OCI-LY7 (cell line): ENCODE measurements at regions not wholly inside any gene's neighbourhood (a gene's known extent, or its start where the extent isn't known, plus 50 kb on each side); places are given as distances from the start of the nearest gene placed in this dataset.

Experiments used
- EZH2phosphoT487 ChIP-seq: fragments of 200-600 bp; sonication (generic); IDR thresholded peaks from 2 replicates; pipeline ENCODE4 v1.6.1; 2018; ENCODE audit warnings: low read depth, borderline replicate concordance, mild to moderate bottlenecking, mixed run types, antibody characterized with exemption, low read length, moderate library complexity, mixed read lengths
- TF ChIP-seq, protein P1 (sequence below): fragments of 200-600 bp; sonication (generic); conservative IDR thresholded peaks from 2 replicates; pipeline ENCODE4 v1.5.1; 2014; ENCODE audit warnings: mild to moderate bottlenecking, antibody characterized with exemption, low read length, moderate library complexity, mixed read lengths

- TF ChIP-seq, protein P1, sequence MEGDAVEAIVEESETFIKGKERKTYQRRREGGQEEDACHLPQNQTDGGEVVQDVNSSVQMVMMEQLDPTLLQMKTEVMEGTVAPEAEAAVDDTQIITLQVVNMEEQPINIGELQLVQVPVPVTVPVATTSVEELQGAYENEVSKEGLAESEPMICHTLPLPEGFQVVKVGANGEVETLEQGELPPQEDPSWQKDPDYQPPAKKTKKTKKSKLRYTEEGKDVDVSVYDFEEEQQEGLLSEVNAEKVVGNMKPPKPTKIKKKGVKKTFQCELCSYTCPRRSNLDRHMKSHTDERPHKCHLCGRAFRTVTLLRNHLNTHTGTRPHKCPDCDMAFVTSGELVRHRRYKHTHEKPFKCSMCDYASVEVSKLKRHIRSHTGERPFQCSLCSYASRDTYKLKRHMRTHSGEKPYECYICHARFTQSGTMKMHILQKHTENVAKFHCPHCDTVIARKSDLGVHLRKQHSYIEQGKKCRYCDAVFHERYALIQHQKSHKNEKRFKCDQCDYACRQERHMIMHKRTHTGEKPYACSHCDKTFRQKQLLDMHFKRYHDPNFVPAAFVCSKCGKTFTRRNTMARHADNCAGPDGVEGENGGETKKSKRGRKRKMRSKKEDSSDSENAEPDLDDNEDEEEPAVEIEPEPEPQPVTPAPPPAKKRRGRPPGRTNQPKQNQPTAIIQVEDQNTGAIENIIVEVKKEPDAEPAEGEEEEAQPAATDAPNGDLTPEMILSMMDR, result no peak
- TF ChIP-seq EZH2phosphoT487, result no peak
Observed at GRCh38 chr5:178791976-178792375, 61.5 kb upstream of the ZNF354A start.
